HL-60 (cell line): ENCODE measurements at regions not wholly inside any gene's neighbourhood (a gene's known extent, or its start where the extent isn't known, plus 50 kb on each side); places are given as distances from the start of the nearest gene placed in this dataset.

ENCODE experiments used
- DNase-seq, 2 experiments: peaks; one replicate each; pipeline ENCODE4 v3.0.0-alpha.2; 2010 to 2020; ENCODE audit warnings: low read depth in 1 of 2, low spot score in 1 of 2
- H3K27ac ChIP-seq: fragments of 250-450 bp; sonication (Bioruptor Pico); replicated peaks from 2 replicates; pipeline ENCODE4 v1.5.1; 2020; ENCODE audit warnings: mild to moderate bottlenecking, moderate library complexity
- H3K27me3 ChIP-seq: fragments of 250-450 bp; sonication (Bioruptor Pico); 2 replicates; pipeline ENCODE4 v1.5.1; 2021; ENCODE audit warnings: mild to moderate bottlenecking, moderate library complexity; ENCODE audit not compliant: insufficient read depth, poor library complexity, severe bottlenecking
- H3K4me3 ChIP-seq: replicated peaks from 2 replicates; pipeline ENCODE4 v1.5.1; 2011; ENCODE audit warnings: mild to moderate bottlenecking, control low read depth, low read length; ENCODE audit not compliant: insufficient read depth
- GABPA ChIP-seq: IDR thresholded peaks from 2 replicates; pipeline ENCODE4 v1.6.1; 2012; ENCODE audit warnings: low read depth
- POLR2AphosphoS5 ChIP-seq: IDR thresholded peaks from 2 replicates; pipeline ENCODE4 v1.6.1; 2012; ENCODE audit warnings: low read depth
- REST ChIP-seq: IDR thresholded peaks from 2 replicates; pipeline ENCODE4 v1.6.1; 2012; ENCODE audit warnings: low read depth; ENCODE audit not compliant: insufficient replicate concordance
- SPI1 ChIP-seq: IDR thresholded peaks from 2 replicates; pipeline ENCODE4 v1.6.1; 2012; ENCODE audit warnings: low read depth, mild to moderate bottlenecking, borderline replicate concordance
- TF ChIP-seq, protein P1 (sequence below): IDR thresholded peaks from one replicate; pipeline ENCODE4 v1.5.1; 2011; ENCODE audit warnings: low read length, control low read depth, inconsistent platforms; ENCODE audit not compliant: insufficient read depth

DNA sequence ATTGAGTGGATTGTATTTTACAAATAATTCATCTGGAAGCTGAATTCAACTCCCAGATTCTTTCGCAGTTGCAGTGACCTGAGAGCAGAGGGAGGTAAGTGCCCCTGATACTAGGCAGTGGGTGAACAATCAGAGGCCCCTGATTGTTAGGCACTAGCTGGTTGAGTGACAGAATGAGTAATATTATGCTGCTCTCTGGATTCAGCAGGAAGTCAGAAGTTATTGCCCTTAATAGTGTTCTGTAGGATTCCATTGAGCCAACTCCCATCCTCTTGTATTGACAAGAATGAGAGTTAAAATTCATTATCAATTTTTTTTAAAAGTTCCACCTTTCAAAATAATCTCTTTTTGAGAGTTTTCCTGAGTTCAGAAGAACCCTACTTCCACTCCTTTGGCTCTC lies 301.2 kb downstream of the DTWD2 start:
- H3K27ac ChIP-seq, result no peak overlapping the region
- no peak for DNase-seq
- TF ChIP-seq SPI1, result no peak
- no peak overlapping the region for H3K4me3 ChIP-seq
- no peaks in the 10 kb centered on the region for H3K27me3 ChIP-seq

DNA sequence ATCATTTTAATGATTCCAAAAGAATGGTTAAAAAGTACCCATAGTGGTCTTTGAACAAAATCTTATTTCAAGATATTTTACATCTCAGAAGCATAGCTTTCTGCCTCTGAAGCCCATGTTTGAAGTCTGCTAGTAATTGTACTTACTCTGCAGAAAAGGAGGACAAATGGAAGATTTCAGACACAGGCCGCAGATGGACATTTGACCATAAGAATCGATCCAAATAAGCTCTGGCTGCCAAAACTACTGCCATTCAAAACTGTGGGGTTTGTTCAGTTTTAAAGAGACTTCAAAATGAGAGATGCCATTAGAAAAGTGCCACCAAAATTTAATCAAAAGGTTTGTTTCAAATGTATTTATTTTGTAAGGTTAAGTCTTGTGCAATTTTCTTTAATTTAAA lies 306.7 kb downstream of the DTWD2 start:
- DNase-seq, result no peak
- H3K4me3 ChIP-seq, result no peak overlapping the region
- no peaks in the 10 kb centered on the region for H3K27me3 ChIP-seq
- H3K27ac ChIP-seq, result no peak overlapping the region
- TF ChIP-seq SPI1 (no peak), GABPA (no peak), POLR2AphosphoS5 (no peak), REST (no peak)
- TF ChIP-seq, protein P1, sequence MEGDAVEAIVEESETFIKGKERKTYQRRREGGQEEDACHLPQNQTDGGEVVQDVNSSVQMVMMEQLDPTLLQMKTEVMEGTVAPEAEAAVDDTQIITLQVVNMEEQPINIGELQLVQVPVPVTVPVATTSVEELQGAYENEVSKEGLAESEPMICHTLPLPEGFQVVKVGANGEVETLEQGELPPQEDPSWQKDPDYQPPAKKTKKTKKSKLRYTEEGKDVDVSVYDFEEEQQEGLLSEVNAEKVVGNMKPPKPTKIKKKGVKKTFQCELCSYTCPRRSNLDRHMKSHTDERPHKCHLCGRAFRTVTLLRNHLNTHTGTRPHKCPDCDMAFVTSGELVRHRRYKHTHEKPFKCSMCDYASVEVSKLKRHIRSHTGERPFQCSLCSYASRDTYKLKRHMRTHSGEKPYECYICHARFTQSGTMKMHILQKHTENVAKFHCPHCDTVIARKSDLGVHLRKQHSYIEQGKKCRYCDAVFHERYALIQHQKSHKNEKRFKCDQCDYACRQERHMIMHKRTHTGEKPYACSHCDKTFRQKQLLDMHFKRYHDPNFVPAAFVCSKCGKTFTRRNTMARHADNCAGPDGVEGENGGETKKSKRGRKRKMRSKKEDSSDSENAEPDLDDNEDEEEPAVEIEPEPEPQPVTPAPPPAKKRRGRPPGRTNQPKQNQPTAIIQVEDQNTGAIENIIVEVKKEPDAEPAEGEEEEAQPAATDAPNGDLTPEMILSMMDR, result no peak

GRCh38 chr5:118679264-118679940 lies 308.9 kb downstream of the DTWD2 start:
- DNase-seq, result no peak
- Histone ChIP-seq H3K27me3 (no peaks in the 10 kb centered on the region), H3K4me3 (no peak overlapping the region), H3K27ac (no peak overlapping the region)
- TF ChIP-seq, protein P1, result no peak
- TF ChIP-seq REST, result no peak
- TF ChIP-seq POLR2AphosphoS5, result no peak
- TF ChIP-seq GABPA, result no peak
- no peak for TF ChIP-seq SPI1

GRCh38 chr5:118678746-118679145 lies 309.6 kb downstream of the DTWD2 start:
- H3K27me3 ChIP-seq, result no peaks in the 10 kb centered on the region
- no peak overlapping the region for H3K4me3 ChIP-seq
- TF ChIP-seq POLR2AphosphoS5, result no peak
- no peak for TF ChIP-seq GABPA
- TF ChIP-seq SPI1, result no peak
- no peak for TF ChIP-seq REST
- TF ChIP-seq, protein P1, result no peak
- no peak overlapping the region for H3K27ac ChIP-seq
- no peak for DNase-seq
